Renal cortical epithelial cell (primary cell): ENCODE measurements at regions not wholly inside any gene's neighbourhood (a gene's known extent, or its start where the extent isn't known, plus 50 kb on each side); places are given as distances from the start of the nearest gene placed in this dataset.
"Not testable (repeated sequence)": the region's sequence is repeated elsewhere in the genome, so short reads cannot be mapped to it uniquely, and the experiment has no call there.

Source experiments
- DNase-seq: peaks from one replicate; pipeline ENCODE4 v3.0.0-alpha.2; 2011; ENCODE audit warnings: low read depth

GRCh38 chr4:29277381-29277780 is 1442.8 kb upstream of the PCDH7 start:
- DNase-seq: no peak

GRCh38 chr4:29278585-29278984 is 1441.6 kb upstream of the PCDH7 start:
- no peak for DNase-seq

GRCh38 chr4:29289118-29289517 is 1431.1 kb upstream of the PCDH7 start:
- DNase-seq: no peak

- no peak for DNase-seq
Measured at GRCh38 chr4:29295280-29295679, 1424.9 kb upstream of the PCDH7 start.

GRCh38 chr4:29304595-29304994 is 1415.6 kb upstream of the PCDH7 start:
- DNase-seq: peak; percentile 0

- no peak for DNase-seq
Measured at GRCh38 chr4:29307256-29307655, 1412.9 kb upstream of the PCDH7 start.

GRCh38 chr4:29307755-29308154 is 1412.4 kb upstream of the PCDH7 start:
- DNase-seq: no peak

- no peak for DNase-seq
Measured at GRCh38 chr4:29309050-29309449, 1411.1 kb upstream of the PCDH7 start.

GRCh38 chr4:29310252-29310651 is 1409.9 kb upstream of the PCDH7 start:
- no peak for DNase-seq

- no peak for DNase-seq
Measured at GRCh38 chr4:29311247-29311646, 1408.9 kb upstream of the PCDH7 start.

GRCh38 chr4:29319663-29320340 is 1400.4 kb upstream of the PCDH7 start:
- no peak for DNase-seq

GRCh38 chr4:29320947-29321620 is 1399.1 kb upstream of the PCDH7 start:
- DNase-seq: no peak

- no peak for DNase-seq
Measured at GRCh38 chr4:29326004-29326403, 1394.2 kb upstream of the PCDH7 start.

- no peak for DNase-seq
Measured at GRCh38 chr4:29326816-29327215, 1393.4 kb upstream of the PCDH7 start.

- no peak for DNase-seq
Measured at GRCh38 chr4:29336861-29337260, 1383.3 kb upstream of the PCDH7 start.

- DNase-seq: no peak
Measured at GRCh38 chr4:29372971-29373370, 1347.2 kb upstream of the PCDH7 start.

GRCh38 chr4:29375716-29376115 is 1344.5 kb upstream of the PCDH7 start:
- no peak for DNase-seq

GRCh38 chr4:29378237-29378636 is 1341.9 kb upstream of the PCDH7 start:
- DNase-seq: not testable (repeated sequence)

- no peak for DNase-seq
Measured at GRCh38 chr4:29390921-29391320, 1329.2 kb upstream of the PCDH7 start.

- DNase-seq: no peak
Measured at GRCh38 chr4:29405116-29405515, 1315.1 kb upstream of the PCDH7 start.

GRCh38 chr4:29415771-29416170 is 1304.4 kb upstream of the PCDH7 start:
- no peak for DNase-seq

GRCh38 chr4:29423836-29424721 is 1296.1 kb upstream of the PCDH7 start:
- peak; percentile 28 for DNase-seq
